ENCODE measurements at regions not wholly inside any gene's neighbourhood (a gene's known extent, or its start where the extent isn't known, plus 50 kb on each side); places are given as distances from the start of the nearest gene placed in this dataset.

- TF ChIP-seq POLR2A (IDR thresholded peaks at IDR 0.05) = no peak
- TF ChIP-seq CTCF (IDR thresholded peaks at IDR 0.05) = no peak
Measured at GRCh38 chrX:118207831-118208453, 91.3 kb upstream of the KLHL13 start.

Measured in ovary (tissue), 3 donors.